D341Med (cell line): ENCODE measurements at regions not wholly inside any gene's neighbourhood (a gene's known extent, or its start where the extent isn't known, plus 50 kb on each side); places are given as distances from the start of the nearest gene placed in this dataset.

ENCODE experiments used
- DNase-seq: peaks from one replicate; pipeline ENCODE4 v3.0.0; 2012; ENCODE audit warnings: low spot score

DNA sequence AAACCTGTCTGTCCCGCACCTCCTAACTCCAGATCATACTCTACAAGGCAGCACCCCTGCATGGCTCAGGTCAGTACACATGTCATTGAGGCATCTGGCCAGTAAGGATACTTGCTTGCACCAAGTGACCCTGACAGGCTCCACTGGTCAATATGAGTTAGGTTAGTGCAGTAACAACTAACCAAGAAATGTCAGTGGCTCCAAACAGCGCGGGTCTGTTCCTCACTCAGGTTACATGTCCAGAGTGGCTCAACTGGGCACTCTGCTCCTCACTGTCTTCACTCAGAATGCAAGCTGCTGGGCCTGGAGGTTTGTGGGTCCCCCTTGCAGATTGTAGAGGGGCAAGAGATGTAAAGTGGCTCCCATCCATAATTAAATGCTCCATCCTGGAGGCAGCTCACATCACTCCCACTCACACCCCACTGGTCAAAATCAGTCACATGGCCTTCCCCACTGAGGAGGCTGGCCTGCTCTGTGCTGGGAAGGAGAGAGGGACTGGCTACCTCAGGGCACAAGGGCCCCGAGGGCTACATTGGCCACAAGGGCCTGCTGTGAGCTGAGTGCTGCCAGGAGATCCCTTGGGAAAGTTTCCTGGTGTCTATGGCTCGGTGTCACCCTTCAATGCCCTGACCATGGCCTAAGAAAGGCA lies 109.1 kb upstream of the GDF10 start:
- DNase-seq, result no peak

DNA sequence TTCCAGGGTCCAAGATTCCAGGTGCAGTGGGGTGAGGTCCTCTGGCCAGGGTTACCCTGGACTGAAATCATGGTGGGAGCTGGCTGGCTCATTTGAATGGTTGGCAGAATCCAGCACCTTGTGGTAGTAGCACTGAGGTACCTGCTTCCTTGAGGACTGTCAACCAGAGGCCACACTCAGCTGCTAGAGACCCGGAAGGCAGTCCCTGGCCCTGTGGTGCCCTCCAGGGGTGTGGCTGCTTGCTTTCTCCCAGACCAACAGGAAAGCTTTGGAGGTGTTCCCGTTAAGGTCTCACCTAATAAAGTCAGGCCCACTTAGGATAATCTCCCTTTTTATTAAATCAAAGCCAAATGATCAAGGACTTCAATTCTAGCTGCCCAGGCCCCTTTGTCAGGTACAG lies 107.7 kb upstream of the GDF10 start:
- DNase-seq, result no peak

DNA sequence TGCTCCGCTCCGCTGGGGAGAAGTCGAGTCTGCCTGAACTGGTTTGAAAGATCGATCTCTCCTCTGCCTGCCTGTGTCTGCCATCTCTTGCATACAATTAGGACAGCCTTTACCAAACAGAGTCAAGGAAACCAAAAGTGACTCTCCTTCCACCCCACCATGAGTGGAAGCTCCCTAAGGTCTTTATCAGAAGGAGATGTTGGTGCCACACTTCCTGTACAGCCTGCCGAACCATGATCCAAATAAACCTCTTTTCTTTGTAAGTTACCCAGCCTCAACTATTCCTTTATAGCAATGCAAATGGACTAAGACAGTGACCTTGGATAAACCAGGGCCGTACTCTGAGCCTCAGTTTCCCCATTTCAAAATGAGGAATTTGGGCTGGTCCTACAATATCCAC lies 106.3 kb upstream of the GDF10 start:
- no peak for DNase-seq

DNA sequence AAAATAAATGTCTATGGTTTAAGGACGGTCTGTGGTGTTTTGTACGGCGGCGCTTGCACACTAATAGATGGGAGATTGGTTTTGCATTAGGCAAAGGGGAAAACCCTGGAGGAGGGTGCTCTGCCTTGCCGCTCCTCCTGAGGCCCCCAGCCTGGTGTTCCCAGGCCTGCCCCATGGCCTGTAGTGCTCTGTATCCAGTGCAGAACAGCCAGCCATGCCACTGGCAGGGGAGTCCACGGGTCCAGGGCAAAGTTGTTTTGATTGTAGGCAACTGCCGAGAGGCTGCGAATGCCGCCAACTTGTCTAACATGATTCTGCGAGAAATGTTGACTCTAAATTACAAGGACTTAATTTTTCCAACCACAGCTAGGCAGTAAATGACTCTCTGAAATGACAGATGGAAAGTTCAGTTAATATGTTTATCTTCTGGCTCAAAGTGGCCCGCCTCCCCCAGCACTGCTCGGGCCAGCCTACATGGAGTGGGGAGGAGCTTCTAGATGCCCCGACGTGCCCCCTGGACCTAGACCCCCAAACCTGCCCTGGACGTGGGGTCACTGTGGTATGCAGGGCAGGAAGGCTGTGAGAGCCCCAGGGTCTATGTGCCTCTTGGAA lies 104.6 kb upstream of the GDF10 start:
- DNase-seq, result no peak

DNA sequence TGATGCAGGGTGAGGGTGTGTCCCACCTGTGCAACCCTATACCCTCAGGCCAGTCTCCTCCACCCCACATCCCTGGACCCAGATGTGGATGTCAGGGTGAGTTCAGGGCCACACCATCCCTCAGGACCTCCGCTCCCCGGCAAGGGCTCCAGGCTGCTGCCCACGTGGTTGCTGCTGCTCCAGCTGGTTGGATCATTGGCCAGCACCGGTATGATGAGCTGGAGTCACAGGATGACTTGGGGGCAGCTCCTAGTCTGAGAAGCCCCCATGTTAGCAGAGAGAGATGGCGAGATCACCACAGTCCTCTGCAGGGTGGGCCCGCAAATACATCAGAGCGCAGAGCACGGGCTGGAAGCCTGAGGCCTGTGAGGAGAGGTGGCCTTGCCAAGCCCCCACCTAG lies 103.3 kb upstream of the GDF10 start:
- DNase-seq, result no peak

DNA sequence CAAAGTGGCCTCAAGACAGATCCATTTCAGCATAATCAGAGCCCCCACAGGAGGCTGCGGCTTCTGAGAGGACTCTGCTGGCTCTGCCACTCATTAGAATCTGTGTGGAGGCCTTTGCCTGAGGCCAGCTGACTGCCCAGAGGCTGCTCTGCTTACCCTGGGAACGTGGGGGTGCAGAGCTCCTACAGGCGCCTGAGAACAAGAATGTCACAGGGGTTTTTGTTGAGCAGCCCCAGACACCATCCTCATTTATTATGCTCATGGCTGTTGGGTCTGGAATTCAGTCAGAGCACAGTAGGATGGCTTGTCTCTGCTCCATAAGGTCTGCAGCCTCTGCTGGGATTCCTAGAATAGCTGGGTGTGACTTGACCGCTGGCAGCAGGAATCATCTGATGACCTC lies 101.8 kb upstream of the GDF10 start:
- DNase-seq, result no peak

DNA sequence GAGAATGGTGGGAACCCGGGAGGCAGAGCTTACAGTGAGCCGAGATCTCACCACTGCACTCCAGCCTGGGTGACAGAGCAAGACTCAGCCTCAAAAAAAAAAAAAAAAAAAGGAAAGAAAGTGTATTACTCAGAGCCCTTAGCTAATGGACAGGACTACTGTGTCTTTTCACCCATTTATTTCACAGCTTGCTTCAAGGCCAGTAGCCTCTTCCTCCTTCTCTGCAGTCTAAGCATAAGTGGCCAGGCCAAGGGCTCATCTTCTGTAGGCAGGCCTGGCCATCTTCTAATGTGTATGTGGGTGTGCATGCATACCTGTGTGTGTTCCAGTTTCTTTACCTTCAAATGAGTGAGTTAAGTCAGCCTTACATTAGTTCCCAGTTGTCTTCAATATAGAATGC lies 94.8 kb upstream of the GDF10 start:
- DNase-seq, result no peak

DNA sequence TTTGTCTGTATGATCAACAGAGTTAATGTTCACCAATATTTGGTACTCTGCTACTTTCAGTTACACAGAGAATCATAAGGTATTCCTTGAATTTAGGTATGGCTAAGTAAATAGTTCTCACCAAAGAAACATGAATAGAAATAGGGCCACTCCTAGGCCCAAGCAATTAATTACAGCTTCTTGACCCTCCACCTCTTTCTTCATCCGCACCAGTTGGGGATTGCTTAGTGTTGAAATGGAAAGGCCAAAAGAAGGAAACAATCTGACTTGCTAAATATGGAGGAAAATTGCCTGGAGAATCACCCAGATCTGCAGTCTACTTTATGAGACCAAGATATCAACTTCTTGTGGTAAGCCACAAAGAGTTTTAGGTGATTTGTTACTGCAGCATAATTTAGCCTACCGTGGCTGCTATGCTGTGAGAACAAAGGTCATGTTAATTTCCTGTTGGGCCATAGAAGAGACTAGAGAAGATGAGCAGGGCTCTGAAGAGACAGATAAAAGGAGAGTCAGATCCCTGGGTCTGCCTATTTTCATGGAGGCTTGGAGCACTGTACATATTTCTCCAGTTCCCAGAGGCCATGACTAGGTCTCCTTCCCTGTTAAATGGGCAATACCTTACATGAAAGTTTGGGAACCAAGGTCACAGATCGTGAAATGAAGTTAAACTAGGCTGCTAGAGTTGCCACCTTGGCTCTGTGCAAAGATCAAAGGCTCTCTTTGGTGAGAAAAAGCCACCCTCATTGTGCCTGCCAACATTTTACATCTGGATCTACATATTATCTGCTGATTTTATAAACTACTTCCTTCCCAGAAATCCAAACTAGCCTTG lies 93.3 kb upstream of the GDF10 start:
- no peak for DNase-seq

DNA sequence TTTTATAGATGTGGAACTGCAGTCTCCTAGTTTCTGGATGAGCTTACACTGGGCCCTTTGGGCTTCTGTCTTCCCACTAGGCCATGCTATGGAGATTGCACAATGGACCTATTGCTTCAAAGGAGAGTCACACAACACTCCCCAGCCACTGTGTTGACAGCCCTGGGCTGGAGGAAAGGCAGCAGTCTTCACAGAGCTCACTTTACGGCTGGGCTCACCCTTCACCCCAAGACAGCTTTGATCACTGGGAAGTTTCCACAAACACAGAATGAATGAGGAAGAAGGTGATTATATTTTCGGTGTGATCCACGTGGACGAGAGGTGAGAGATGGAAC lies 92.7 kb upstream of the GDF10 start:
- DNase-seq, result no peak

DNA sequence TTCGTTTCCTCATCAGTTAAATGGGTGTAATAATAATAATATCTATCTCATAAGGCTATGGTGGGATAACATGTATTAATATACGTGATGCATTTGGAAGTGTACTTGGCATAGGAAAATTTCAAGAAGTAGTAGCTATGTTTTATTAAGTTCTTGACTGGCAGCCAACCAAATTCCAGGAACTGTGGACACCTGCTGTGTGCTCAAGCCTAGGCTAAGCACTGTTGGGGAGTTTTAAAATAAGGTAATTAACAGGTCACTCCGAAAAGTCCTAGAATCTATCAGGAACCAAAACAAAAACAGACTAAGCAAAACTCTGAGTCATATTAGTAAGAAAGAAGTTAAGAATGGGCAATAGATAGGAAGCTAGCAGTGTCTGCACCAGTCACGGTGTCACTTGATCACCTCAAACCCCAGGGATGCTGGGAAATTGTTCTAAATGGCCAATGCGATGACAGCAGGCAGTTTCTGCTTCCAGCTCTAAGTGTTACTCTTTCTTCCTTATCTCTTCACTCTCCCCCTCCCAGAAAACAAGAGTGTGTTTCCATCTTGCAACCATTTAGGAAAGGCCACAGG lies 92.0 kb upstream of the GDF10 start:
- no peak for DNase-seq

DNA sequence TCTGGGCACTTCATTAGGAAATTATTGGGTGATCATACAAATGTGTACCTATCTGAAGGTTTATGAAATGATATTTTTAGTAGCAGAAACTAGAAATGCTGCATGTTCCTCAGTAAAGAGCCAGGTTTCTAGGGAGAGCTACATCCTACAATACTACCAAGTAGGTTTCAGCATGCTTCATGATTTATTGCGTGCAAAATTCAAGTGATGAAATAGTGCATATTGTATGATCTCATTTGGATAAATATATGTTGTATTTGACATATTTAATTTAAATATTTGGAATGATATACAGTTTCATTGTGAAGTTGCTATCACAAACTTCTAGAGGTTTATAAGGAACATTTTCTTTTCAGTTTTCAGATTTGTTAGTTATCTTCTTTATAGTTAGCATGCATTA lies 90.5 kb upstream of the GDF10 start:
- DNase-seq, result no peak

DNA sequence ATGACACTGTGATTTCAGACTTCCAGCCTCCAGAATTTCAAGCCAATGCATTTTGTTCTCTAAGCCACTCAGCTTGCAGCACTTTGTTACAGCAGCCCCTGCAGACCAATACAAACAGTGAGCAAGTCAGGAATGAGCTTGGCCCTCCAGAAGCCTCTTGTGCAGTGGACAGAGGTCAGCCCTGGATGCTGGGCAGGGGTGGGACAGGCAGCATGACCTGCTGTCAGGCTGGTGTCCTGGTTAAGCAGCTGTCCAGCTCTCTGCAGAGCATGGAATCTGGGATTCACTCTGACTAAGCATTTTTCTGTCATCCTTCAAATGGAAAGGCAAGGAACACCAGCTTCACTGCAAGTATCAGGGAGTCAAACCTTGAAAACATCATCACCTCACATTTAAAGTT lies 85.5 kb upstream of the GDF10 start:
- DNase-seq, result no peak

DNA sequence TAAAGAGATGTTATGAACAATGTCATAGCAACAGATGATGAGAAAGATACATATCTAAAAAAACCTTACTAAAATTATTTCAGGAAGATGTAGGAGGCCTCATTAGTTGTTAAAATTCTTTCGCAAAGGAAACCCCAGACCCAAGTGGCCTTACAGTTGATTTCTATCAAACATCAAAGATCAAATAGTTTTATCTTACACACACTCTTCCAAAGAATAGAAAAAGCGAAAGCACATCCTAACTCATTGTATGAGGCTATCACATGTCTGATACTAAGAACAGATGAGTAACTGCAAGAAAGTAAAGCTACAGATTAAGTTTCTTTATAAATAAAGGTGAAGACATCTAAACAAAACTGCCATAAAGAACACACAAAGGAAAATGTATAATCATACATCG lies 82.9 kb upstream of the GDF10 start:
- no peak for DNase-seq

DNA sequence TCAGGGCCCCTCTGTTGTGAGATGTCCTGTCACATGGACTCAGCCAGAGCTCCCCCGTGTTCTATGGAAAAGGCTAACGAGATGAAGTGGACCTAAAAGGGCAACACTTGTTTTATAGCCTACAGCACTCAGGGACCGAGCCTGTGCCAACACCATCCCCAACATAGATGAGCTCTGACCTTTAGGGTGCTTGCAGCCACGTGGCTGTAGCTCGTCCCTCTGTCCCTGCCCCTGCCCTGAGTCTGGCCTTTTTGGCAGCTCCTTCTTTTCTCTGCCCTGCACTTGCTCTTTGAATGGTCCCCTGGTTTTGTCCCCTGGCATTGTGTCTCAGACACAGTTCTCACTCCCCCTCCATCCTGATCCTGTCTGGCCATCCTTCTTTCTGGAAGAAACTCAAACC lies 81.2 kb upstream of the GDF10 start:
- DNase-seq, result no peak

DNA sequence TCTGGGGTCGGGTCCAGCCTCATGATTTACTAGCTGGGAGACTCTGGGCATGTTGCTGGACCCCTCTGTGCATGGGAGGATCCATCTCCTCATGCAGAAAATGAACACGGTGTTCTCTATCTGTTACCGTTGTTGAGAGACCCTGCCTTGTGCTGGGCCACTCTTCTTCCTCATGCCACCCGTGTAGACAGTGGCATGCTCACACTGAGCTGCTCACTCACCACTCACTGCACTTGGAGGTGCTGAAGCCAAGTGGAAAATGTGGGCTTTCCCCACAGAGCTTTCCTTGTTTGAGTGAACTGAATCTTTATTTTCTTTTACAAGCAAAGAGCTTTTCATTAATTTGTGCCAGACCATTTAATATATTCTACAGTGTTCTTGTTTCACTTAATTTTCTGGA lies 77.5 kb upstream of the GDF10 start:
- DNase-seq, result no peak

DNA sequence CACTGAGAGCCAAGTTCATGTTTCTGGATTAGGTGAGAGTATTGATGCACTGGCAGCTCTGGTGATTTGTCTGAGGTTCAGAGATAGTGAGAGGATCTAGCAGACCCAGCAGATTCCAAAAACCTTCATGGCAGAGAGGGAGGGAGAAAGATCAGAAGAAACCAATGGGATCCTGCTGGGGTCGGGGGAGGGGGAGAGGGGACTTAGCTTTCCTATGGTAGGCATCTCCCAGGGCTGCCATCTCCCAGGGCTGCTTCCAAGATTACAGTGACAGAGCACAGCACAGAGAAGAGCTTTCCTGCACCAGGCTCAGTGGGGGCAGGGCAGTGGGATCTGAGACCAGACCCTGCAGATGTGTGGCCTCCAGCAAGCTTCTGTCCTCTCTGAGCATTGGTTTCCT lies 76.8 kb upstream of the GDF10 start:
- no peak for DNase-seq

DNA sequence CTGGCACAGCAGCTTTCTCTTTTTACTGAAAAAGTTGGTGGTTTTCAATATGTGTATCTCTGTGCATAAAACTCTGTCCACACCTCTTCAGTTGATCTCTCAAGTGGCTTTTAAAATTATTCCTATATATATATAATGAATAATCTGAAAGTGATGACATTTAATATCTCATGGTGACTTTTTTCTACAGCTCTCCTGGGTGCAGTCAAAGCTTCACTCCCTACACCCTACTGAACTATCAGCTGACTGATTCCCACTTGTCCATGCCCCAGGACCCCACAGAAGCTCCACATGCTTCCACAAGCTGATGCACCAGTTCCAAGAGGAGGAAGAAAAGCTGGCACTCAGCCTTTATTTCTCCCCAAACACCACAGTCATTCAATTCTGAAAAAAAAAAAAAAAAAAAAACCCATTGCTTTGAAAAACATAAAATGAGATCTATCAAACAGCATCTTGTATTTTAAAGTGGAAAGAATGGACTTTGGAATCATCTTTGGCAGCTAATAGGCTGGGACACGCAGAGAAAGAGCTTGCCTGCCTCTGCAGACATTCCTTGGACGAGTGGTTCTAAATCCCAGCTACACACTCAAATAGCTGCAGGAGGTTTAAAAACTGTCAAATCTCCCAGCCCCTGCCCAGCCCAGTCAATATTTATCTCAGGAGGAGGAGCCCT lies 75.3 kb upstream of the GDF10 start:
- DNase-seq, result no peak

DNA sequence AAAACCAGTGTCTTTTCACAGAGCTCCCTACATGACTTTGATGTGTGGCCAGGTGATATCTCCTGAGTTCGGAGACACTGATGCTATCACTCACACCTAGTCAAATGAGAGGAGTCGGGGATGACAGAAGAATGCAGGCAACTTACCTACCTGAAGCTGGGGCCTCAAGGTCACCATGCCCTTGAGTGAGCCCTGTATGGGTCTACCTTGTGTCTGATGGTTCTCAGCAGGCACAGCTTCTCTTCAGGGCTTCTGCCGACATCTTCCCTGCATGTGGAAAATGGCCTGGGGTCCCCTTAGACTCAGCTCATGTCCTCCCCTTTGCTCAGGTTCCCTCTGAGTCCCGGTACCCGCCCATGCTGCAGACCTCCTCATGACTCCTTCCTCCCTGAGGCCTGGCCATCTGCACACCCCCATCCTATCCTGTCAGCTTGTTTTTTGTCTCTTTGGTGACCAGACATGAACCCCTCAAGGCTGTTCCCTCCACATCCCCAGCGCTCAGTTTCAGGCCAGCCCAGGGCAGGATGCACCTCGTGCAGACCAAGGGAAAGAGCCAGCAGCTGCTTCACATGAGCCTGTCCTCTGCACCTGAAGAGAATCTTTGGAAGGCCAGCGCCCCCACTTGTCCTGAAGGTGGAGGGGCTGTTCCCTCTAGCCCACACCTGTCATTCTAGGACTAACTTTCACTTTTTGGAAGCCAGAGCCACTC lies 74.6 kb upstream of the GDF10 start:
- DNase-seq, result no peak

DNA sequence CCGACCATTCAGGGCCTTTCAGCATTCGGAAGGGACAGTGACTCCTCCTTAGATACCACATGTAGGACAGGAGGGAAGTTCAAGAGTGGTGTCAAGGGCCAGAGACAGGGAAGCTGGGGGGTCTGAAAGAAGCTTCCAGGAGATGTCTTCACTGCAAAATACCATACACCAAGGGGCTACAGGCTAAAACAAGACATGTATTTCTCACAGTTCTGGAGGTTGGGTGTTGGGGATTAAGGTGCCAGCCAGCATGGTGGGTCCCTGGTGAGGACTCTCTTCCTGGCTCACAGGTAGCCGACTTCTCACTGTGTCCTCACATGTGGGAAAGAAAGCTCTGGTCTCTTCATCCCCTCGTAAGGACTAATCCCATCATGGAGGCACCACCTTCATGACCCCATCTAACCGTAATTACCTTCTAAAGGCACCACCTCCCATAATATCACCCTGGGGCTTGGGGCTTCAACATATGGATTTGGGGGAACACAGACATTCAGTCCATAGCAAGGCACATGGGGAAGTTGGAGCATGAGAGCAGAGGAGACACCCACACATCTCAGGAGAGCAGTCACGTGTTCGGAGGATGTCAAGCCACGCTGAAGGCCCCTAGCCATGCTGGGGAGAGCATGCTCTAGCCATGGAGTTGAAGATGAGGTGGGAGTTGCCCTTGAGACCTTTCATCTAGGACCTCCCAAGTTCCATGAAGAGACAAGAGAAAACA lies 73.9 kb upstream of the GDF10 start:
- no peak for DNase-seq

DNA sequence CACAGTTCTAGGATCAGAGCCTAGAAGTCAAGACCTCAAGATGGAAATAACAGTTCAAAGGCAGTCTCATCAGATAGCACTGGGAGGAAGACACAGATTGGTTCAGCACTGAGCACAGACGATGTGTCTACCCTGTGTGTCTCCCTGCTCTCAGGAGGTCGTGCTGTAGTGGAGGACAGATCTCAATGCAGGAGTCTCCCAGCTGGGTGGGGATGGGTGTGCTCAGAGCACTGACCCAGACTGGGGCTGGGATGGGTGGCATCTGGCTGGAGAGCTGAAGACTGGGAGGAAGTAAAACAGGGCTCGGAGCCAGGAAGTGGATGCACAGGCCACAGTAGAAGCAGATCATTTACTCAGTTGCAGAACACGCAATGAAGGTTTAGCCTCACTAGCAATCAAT lies 69.5 kb upstream of the GDF10 start:
- DNase-seq, result peak; percentile 16

DNA sequence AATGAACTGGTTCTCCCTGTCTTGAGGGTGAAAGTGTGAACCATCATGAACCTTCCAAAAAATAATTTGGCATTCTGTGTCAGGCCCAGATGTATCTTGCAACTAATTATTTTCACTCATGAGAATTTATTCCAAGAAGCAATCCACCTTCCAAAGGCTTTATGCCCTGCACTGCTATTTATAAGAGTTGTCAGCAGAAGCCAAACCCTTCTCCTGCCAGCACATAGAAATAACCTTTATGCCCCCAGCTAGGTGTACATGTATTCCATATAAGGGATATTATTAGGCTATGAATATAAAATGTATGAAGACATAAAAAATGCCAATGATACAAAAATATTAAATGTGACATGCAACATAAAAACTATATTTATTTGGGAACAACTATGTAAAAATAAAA lies 69.0 kb upstream of the GDF10 start:
- no peak for DNase-seq
